ENCODE measurements at regions not wholly inside any gene's neighbourhood (a gene's known extent, or its start where the extent isn't known, plus 50 kb on each side); places are given as distances from the start of the nearest gene placed in this dataset.

DNA sequence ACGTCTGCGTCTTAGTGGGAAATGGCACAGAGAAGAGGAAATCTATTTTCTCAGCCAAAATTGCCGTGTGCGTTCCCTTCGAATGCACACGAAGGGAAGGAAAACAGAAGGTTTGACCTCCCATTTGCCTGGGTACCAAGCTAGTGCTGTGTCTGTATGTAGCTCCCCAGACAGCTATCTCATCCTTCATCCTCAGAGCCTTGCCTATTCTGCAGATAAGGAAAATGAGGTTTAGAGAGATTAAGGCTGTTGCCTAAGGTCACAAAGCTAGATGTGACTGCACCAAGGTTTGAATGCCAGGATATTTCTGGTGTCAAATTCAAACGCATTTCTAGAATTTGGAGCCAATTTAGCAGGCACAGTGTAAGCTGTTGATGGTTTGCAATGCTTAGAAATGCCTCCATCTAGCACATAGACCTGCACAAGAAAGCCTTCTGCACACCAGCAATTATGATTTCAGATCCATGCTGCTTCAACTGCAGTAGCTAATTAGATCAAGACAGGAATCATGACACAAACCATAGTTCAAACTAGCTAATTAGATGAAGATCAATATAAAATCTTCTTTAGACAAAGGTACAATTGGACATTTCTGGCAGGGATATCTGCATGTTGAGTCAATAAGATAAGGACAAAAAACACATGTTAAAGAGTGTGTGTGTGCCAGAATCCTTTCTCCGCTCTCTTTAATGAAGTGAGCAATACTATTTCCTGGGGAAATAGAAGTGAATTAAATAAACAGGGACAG, 115.1 kb downstream of the CMPK2 start:
- no peak for TF ChIP-seq REST (IDR thresholded peaks at IDR 0.05; ENCODE audit: insufficient read depth in 1 of 2, low read depth in 2 of 2, low read length in 2 of 2)
- TF ChIP-seq POLR2AphosphoS5 (IDR thresholded peaks at IDR 0.05; ENCODE audit: low read depth, low read length): no peak
- TF ChIP-seq FOXP2 (optimal IDR thresholded peaks at IDR 0.05; ENCODE audit: borderline replicate concordance, extremely low read depth, extremely low read length, insufficient read depth): no peak
- no peak for TF ChIP-seq SIN3A (IDR thresholded peaks at IDR 0.05; ENCODE audit: borderline replicate concordance, insufficient read depth, low read length)
- no peak for TF ChIP-seq TAF1 (IDR thresholded peaks at IDR 0.05; ENCODE audit: borderline replicate concordance, insufficient read depth, low read length)

DNA sequence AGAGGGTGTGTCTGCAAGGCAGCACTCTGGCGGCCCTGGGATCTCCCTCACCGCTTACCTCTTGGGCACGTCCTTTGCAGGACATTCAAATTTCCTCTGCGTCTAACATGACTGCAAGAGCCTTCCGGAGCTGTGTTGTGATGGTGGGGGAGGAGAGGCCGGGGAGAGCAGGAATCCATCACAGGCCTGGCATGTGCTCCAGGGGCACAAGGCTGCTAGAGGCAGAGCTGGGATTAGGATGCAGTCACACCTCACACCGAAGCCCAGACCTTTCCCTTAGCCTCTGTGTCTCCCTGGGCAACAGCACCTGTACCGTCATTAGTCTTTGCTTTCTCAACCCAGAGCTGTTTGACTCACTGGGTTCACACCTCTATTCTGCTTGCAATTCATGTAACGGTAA, 111.3 kb downstream of the CMPK2 start:
- no peak for TF ChIP-seq FOXP2 (optimal IDR thresholded peaks at IDR 0.05; ENCODE audit: borderline replicate concordance, extremely low read depth, extremely low read length, insufficient read depth)
- no peak for TF ChIP-seq POLR2AphosphoS5 (IDR thresholded peaks at IDR 0.05; ENCODE audit: low read depth, low read length)
- no peak for TF ChIP-seq REST (IDR thresholded peaks at IDR 0.05; ENCODE audit: insufficient read depth in 1 of 2, low read depth in 2 of 2, low read length in 2 of 2)
- no peak for TF ChIP-seq TAF1 (IDR thresholded peaks at IDR 0.05; ENCODE audit: borderline replicate concordance, insufficient read depth, low read length)
- TF ChIP-seq SIN3A (IDR thresholded peaks at IDR 0.05; ENCODE audit: borderline replicate concordance, insufficient read depth, low read length): no peak

DNA sequence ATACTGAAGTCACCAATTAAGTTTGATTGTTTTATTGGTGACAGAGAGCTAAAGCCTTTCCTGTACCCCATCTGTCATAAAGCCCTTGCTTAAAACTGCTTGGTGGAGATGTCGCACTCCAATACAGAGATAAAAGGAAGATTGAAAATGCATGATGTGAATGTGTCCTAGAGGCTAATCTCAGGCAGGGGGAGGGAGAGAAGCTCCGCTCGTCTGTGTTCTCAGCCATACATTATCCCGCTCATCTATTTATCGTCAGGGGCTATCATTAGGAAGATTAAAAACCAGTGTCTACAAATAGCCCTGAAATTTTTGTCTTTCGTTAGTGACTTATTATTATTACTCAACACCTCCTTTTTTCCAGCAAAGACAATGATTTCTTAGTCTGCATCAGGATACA, 110.3 kb downstream of the CMPK2 start:
- TF ChIP-seq FOXP2 (optimal IDR thresholded peaks at IDR 0.05; ENCODE audit: borderline replicate concordance, extremely low read depth, extremely low read length, insufficient read depth) (no peak), TAF1 (IDR thresholded peaks at IDR 0.05; ENCODE audit: borderline replicate concordance, insufficient read depth, low read length) (no peak), REST (IDR thresholded peaks at IDR 0.05; ENCODE audit: insufficient read depth in 1 of 2, low read depth in 2 of 2, low read length in 2 of 2) (no peak), POLR2AphosphoS5 (IDR thresholded peaks at IDR 0.05; ENCODE audit: low read depth, low read length) (no peak), SIN3A (IDR thresholded peaks at IDR 0.05; ENCODE audit: borderline replicate concordance, insufficient read depth, low read length) (no peak)

- TF ChIP-seq SIN3A (IDR thresholded peaks at IDR 0.05; ENCODE audit: borderline replicate concordance, insufficient read depth, low read length): no peak
- no peak for TF ChIP-seq TAF1 (IDR thresholded peaks at IDR 0.05; ENCODE audit: borderline replicate concordance, insufficient read depth, low read length)
- TF ChIP-seq POLR2AphosphoS5 (IDR thresholded peaks at IDR 0.05; ENCODE audit: low read depth, low read length): no peak
- TF ChIP-seq REST (IDR thresholded peaks at IDR 0.05; ENCODE audit: insufficient read depth in 1 of 2, low read depth in 2 of 2, low read length in 2 of 2): no peak
- no peak for TF ChIP-seq FOXP2 (optimal IDR thresholded peaks at IDR 0.05; ENCODE audit: borderline replicate concordance, extremely low read depth, extremely low read length, insufficient read depth)
Measured at GRCh38 chr2:6757215-6757614, 108.5 kb downstream of the CMPK2 start.

Measured in PFSK-1 (cell line).